HEK293 (cell line): ENCODE measurements at regions not wholly inside any gene's neighbourhood (a gene's known extent, or its start where the extent isn't known, plus 50 kb on each side); places are given as distances from the start of the nearest gene placed in this dataset.

Experiments used
- EGR2 ChIP-seq: fragments of 450-650 bp; formaldehyde crosslinking; IDR thresholded peaks from 2 replicates; pipeline ENCODE4 v1.5.1; 2016; ENCODE audit warnings: low read depth, missing biosample characterization, missing genetic modification characterization
- GLI4 ChIP-seq: fragments of 450-650 bp; formaldehyde crosslinking; IDR thresholded peaks from 2 replicates; pipeline ENCODE4 v1.5.1; 2016; ENCODE audit warnings: missing biosample characterization, missing genetic modification characterization
- ZFP3 ChIP-seq: fragments of 450-650 bp; formaldehyde crosslinking; IDR thresholded peaks from 2 replicates; pipeline ENCODE4 v1.5.1; 2016; ENCODE audit warnings: low read depth, missing biosample characterization, missing genetic modification characterization
- ZNF140 ChIP-seq: fragments of 450-650 bp; formaldehyde crosslinking; IDR thresholded peaks from 2 replicates; pipeline ENCODE4 v1.5.1; 2016; ENCODE audit warnings: missing biosample characterization, missing genetic modification characterization
- ZNF184 ChIP-seq: fragments of 450-650 bp; IDR thresholded peaks from 2 replicates; pipeline ENCODE4 v1.5.1; 2018; ENCODE audit warnings: missing biosample characterization, mild to moderate bottlenecking, missing genetic modification characterization
- ZNF248 ChIP-seq: fragments of 450-650 bp; formaldehyde crosslinking; IDR thresholded peaks from 2 replicates; pipeline ENCODE4 v1.5.1; 2017; ENCODE audit warnings: missing biosample characterization, missing genetic modification characterization
- ZNF26 ChIP-seq: fragments of 450-650 bp; formaldehyde crosslinking; IDR thresholded peaks from 2 replicates; pipeline ENCODE4 v1.5.1; 2016; ENCODE audit warnings: missing biosample characterization, missing genetic modification characterization
- ZNF335 ChIP-seq: fragments of 450-650 bp; formaldehyde crosslinking; conservative IDR thresholded peaks from 2 replicates; pipeline ENCODE4 v1.5.1; 2016; ENCODE audit warnings: missing biosample characterization, missing genetic modification characterization
- ZNF423 ChIP-seq: fragments of 450-650 bp; formaldehyde crosslinking; IDR thresholded peaks from 2 replicates; pipeline ENCODE4 v1.5.1; 2016; ENCODE audit warnings: missing biosample characterization, missing genetic modification characterization
- ZNF624 ChIP-seq: fragments of 450-650 bp; formaldehyde crosslinking; IDR thresholded peaks from 2 replicates; pipeline ENCODE4 v1.5.1; 2017; ENCODE audit warnings: missing biosample characterization, missing genetic modification characterization
- TF ChIP-seq, protein P1 (sequence below): fragments of 450-650 bp; formaldehyde crosslinking; IDR thresholded peaks from 2 replicates; pipeline ENCODE4 v1.5.1; 2016; ENCODE audit warnings: missing biosample characterization, missing genetic modification characterization
- TF ChIP-seq, protein P2 (sequence below): fragments of 450-650 bp; formaldehyde crosslinking; IDR thresholded peaks from 2 replicates; pipeline ENCODE4; 2016; ENCODE audit warnings: missing biosample characterization, missing genetic modification characterization
- TF ChIP-seq, protein P3 (sequence below): fragments of 450-650 bp; formaldehyde crosslinking; IDR thresholded peaks from 2 replicates; pipeline ENCODE4 v1.5.1; 2016; ENCODE audit warnings: missing biosample characterization, missing genetic modification characterization

- TF ChIP-seq ZNF26 (tag by site-specific recombination): no peak
- TF ChIP-seq ZNF423 (tag by site-specific recombination): no peak
- TF ChIP-seq, protein P1, sequence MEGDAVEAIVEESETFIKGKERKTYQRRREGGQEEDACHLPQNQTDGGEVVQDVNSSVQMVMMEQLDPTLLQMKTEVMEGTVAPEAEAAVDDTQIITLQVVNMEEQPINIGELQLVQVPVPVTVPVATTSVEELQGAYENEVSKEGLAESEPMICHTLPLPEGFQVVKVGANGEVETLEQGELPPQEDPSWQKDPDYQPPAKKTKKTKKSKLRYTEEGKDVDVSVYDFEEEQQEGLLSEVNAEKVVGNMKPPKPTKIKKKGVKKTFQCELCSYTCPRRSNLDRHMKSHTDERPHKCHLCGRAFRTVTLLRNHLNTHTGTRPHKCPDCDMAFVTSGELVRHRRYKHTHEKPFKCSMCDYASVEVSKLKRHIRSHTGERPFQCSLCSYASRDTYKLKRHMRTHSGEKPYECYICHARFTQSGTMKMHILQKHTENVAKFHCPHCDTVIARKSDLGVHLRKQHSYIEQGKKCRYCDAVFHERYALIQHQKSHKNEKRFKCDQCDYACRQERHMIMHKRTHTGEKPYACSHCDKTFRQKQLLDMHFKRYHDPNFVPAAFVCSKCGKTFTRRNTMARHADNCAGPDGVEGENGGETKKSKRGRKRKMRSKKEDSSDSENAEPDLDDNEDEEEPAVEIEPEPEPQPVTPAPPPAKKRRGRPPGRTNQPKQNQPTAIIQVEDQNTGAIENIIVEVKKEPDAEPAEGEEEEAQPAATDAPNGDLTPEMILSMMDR (tag by site-specific recombination): no peak
- TF ChIP-seq ZFP3 (tag by site-specific recombination): no peak
- TF ChIP-seq ZNF248 (tag by site-specific recombination): no peak
- no peak for TF ChIP-seq ZNF140 (tag by site-specific recombination)
- TF ChIP-seq ZNF624 (tag by site-specific recombination): no peak
- no peak for TF ChIP-seq GLI4 (tag by site-specific recombination)
- TF ChIP-seq ZNF184: no peak
- TF ChIP-seq ZNF335 (tag by site-specific recombination): no peak
- TF ChIP-seq, protein P2, sequence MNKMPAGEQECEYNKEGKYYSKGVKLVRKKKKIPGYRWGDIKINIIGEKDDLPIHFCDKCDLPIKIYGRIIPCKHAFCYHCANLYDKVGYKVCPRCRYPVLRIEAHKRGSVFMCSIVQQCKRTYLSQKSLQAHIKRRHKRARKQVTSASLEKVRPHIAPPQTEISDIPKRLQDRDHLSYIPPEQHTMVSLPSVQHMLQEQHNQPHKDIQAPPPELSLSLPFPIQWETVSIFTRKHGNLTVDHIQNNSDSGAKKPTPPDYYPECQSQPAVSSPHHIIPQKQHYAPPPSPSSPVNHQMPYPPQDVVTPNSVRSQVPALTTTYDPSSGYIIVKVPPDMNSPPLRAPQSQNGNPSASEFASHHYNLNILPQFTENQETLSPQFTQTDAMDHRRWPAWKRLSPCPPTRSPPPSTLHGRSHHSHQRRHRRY (tag by site-specific recombination): no peak
- TF ChIP-seq, protein P3, sequence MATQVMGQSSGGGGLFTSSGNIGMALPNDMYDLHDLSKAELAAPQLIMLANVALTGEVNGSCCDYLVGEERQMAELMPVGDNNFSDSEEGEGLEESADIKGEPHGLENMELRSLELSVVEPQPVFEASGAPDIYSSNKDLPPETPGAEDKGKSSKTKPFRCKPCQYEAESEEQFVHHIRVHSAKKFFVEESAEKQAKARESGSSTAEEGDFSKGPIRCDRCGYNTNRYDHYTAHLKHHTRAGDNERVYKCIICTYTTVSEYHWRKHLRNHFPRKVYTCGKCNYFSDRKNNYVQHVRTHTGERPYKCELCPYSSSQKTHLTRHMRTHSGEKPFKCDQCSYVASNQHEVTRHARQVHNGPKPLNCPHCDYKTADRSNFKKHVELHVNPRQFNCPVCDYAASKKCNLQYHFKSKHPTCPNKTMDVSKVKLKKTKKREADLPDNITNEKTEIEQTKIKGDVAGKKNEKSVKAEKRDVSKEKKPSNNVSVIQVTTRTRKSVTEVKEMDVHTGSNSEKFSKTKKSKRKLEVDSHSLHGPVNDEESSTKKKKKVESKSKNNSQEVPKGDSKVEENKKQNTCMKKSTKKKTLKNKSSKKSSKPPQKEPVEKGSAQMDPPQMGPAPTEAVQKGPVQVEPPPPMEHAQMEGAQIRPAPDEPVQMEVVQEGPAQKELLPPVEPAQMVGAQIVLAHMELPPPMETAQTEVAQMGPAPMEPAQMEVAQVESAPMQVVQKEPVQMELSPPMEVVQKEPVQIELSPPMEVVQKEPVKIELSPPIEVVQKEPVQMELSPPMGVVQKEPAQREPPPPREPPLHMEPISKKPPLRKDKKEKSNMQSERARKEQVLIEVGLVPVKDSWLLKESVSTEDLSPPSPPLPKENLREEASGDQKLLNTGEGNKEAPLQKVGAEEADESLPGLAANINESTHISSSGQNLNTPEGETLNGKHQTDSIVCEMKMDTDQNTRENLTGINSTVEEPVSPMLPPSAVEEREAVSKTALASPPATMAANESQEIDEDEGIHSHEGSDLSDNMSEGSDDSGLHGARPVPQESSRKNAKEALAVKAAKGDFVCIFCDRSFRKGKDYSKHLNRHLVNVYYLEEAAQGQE (tag by site-specific recombination): no peak
- TF ChIP-seq EGR2 (tag by site-specific recombination): no peak
Observed at GRCh38 chr2:6791682-6792081, 74.0 kb downstream of the CMPK2 start.
